Upper lobe of right lung (tissue), 1 donor: ENCODE measurements at regions not wholly inside any gene's neighbourhood (a gene's known extent, or its start where the extent isn't known, plus 50 kb on each side); places are given as distances from the start of the nearest gene placed in this dataset.

ENCODE experiments used
- ATAC-seq: fragments of 200-7000 bp; cut with Tn5 transposase; one replicate; pipeline ENCODE4 v1.9.1; 2020; ENCODE audit warnings: mild to moderate bottlenecking, moderate library complexity
- DNase-seq: peaks from one replicate; pipeline ENCODE4 v3.0.0-alpha.2; 2020
- H3K27ac ChIP-seq: fragments of 200-600 bp; one replicate; pipeline ENCODE4 v1.8.0; 2022
- H3K27me3 ChIP-seq: fragments of 200-600 bp; one replicate; pipeline ENCODE4 v1.8.0; 2022; ENCODE audit warnings: mild to moderate bottlenecking
- H3K36me3 ChIP-seq: fragments of 200-600 bp; one replicate; pipeline ENCODE4 v1.8.0; 2022
- H3K4me1 ChIP-seq: fragments of 200-600 bp; one replicate; pipeline ENCODE4 v1.8.0; 2022
- H3K4me3 ChIP-seq: fragments of 200-600 bp; one replicate; pipeline ENCODE4 v1.8.0; 2022; ENCODE audit warnings: mild to moderate bottlenecking
- H3K9me3 ChIP-seq: fragments of 200-600 bp; one replicate; pipeline ENCODE4 v1.8.0; 2022
- intact Hi-C: fragments of 100-400 bp; cut with DNase I; formaldehyde crosslinking; loops from one replicate; pipeline ENCODE4 v1.11.0; 2022
- TF ChIP-seq, protein P1 (sequence below): fragments of 200-600 bp; IDR thresholded peaks from one replicate; pipeline ENCODE4 v1.8.0; 2022; ENCODE audit warnings: antibody characterized with exemption
- donor health status: DM: no; HTN: yes; CAD: no; lungs with severe emphysema.

- Histone ChIP-seq H3K27ac (no peak overlapping the region), H3K4me3 (no peak overlapping the region), H3K27me3 (no peaks in the 10 kb centered on the region), H3K4me1 (no peaks in the 10 kb centered on the region), H3K36me3 (no peaks in the 10 kb centered on the region), H3K9me3 (no peaks in the 10 kb centered on the region)
- TF ChIP-seq, protein P1, sequence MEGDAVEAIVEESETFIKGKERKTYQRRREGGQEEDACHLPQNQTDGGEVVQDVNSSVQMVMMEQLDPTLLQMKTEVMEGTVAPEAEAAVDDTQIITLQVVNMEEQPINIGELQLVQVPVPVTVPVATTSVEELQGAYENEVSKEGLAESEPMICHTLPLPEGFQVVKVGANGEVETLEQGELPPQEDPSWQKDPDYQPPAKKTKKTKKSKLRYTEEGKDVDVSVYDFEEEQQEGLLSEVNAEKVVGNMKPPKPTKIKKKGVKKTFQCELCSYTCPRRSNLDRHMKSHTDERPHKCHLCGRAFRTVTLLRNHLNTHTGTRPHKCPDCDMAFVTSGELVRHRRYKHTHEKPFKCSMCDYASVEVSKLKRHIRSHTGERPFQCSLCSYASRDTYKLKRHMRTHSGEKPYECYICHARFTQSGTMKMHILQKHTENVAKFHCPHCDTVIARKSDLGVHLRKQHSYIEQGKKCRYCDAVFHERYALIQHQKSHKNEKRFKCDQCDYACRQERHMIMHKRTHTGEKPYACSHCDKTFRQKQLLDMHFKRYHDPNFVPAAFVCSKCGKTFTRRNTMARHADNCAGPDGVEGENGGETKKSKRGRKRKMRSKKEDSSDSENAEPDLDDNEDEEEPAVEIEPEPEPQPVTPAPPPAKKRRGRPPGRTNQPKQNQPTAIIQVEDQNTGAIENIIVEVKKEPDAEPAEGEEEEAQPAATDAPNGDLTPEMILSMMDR, result no peak
- ATAC-seq, result no peak
- no peak for DNase-seq
- intact Hi-C loops, result no loop called here
Measured at GRCh38 chr12:33012226-33012625, 115.6 kb upstream of the PKP2 start.

GRCh38 chr12:33006106-33006505 lies 109.5 kb upstream of the PKP2 start:
- H3K4me3 ChIP-seq, result no peak overlapping the region
- H3K36me3 ChIP-seq, result no peaks in the 10 kb centered on the region
- H3K4me1 ChIP-seq, result no peaks in the 10 kb centered on the region
- intact Hi-C loops, result no loop called here
- DNase-seq (no peak), ATAC-seq (no peak)
- H3K27me3 ChIP-seq, result no peaks in the 10 kb centered on the region
- no peaks in the 10 kb centered on the region for H3K9me3 ChIP-seq
- no peak overlapping the region for H3K27ac ChIP-seq
- TF ChIP-seq, protein P1, result no peak

GRCh38 chr12:33000016-33000415 lies 103.4 kb upstream of the PKP2 start:
- no peaks in the 10 kb centered on the region for H3K9me3 ChIP-seq
- TF ChIP-seq, protein P1, result no peak
- no peak for ATAC-seq
- no peak overlapping the region for H3K4me3 ChIP-seq
- no peaks in the 10 kb centered on the region for H3K36me3 ChIP-seq
- H3K27me3 ChIP-seq, result no peaks in the 10 kb centered on the region
- DNase-seq, result no peak
- intact Hi-C loops, result no loop called here
- H3K27ac ChIP-seq, result no peak overlapping the region
- H3K4me1 ChIP-seq, result no peaks in the 10 kb centered on the region

DNA sequence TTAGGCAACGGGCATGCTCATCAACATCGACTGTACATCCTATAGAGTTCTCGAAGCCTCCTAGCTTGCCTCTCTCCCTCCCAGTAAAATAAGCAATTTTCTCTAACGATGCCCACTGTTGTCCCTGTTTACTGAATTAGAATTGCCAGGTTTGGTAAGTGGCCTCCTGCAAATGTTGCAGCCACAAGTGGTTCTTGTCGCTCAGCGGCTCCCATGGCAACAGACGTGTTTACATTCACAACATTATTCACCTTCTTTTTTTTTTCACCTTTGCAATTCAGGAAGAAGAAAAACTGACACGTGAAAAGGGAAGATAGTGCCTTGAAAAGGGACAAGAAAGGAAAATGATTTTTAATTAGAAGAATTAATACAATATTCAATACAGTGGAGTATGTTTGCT lies 100.9 kb upstream of the PKP2 start:
- no peak overlapping the region for H3K27ac ChIP-seq
- H3K9me3 ChIP-seq, result no peaks in the 10 kb centered on the region
- H3K4me1 ChIP-seq, result no peaks in the 10 kb centered on the region
- H3K27me3 ChIP-seq, result no peaks in the 10 kb centered on the region
- intact Hi-C loops, result no loop called here
- ATAC-seq (no peak), DNase-seq (no peak)
- no peaks in the 10 kb centered on the region for H3K36me3 ChIP-seq
- H3K4me3 ChIP-seq, result no peak overlapping the region
- TF ChIP-seq, protein P1, result no peak

DNA sequence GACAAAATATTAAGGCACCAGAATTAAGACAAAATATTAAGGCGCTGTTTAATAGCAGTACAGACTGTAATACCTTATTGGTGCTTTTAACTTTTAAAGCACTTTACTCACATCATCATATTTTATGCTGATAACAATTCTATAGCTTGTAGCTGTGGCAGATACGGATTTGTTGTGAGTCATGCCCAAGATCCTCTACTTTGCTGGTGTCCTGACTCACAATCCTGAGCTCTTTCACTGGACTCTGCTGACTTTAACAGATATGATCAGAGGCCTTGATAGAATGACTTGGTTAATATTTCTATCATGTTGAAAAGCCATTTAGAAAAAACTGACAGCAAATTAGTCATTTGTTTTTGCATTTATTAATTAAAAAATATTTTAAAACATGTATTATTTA lies 99.0 kb upstream of the PKP2 start:
- intact Hi-C loops, result no loop called here
- Histone ChIP-seq H3K36me3 (no peaks in the 10 kb centered on the region), H3K27ac (no peak overlapping the region), H3K4me3 (no peak overlapping the region), H3K9me3 (no peaks in the 10 kb centered on the region), H3K27me3 (no peaks in the 10 kb centered on the region), H3K4me1 (no peaks in the 10 kb centered on the region)
- TF ChIP-seq, protein P1, result no peak
- DNase-seq (no peak), ATAC-seq (no peak)

DNA sequence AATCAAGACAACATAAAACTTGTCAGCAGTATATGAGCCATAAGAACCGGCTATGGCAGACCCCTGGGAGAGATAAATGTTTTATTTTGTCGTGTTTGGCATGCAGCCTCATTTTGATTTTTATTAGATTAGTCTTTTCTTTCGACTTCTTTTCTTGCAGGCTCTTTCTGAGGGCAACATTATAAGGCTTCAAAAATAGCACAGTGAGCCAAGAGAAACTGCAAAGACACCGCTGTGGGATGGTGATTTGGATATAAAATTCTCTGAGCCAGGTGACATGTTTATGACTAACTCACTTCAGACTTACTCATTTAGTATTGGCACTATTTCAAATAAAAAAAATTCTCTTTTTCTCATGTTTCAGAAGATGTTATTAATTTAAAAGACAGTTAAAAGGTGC lies 96.8 kb upstream of the PKP2 start:
- Histone ChIP-seq H3K4me3 (no peak overlapping the region), H3K27me3 (no peaks in the 10 kb centered on the region), H3K9me3 (no peaks in the 10 kb centered on the region), H3K4me1 (no peaks in the 10 kb centered on the region), H3K27ac (no peak overlapping the region), H3K36me3 (no peaks in the 10 kb centered on the region)
- TF ChIP-seq, protein P1, result no peak
- DNase-seq (no peak), ATAC-seq (no peak)
- intact Hi-C loops, result no loop called here
